GM12878 (cell line): ENCODE measurements at regions not wholly inside any gene's neighbourhood (a gene's known extent, or its start where the extent isn't known, plus 50 kb on each side); places are given as distances from the start of the nearest gene placed in this dataset.

Source experiments
- ATAC-seq: fragments of 200-7000 bp; cut with Tn5 transposase; 3 replicates; pipeline ENCODE4 v1.9.1; 2020; ENCODE audit warnings: mild to moderate bottlenecking, moderate library complexity
- BruUV-seq: library from RNA; stranded (reverse); fragments of 400-500 nt; replicated peaks from 2 replicates; lab custom pipeline; 2021; lab: Mats Ljungman, UMichigan
- CTCF ChIA-PET: fragments of 300-600 bp; sonication (Branson Sonifier 250); formaldehyde crosslinking; extraction: SDS; loops from one replicate; lab custom pipeline; 2021; ENCODE audit warnings: inconsistent platforms; lab: Yijun Ruan, JAX
- POLR2A ChIA-PET: fragments of 350-600 bp; formaldehyde crosslinking; extraction: SDS; loops from one replicate; lab custom pipeline; 2021; ENCODE audit warnings: inconsistent platforms; lab: Charles Lee
- RAD21 ChIA-PET: fragments of 300-600 bp; sonication (Branson Sonifier 250); formaldehyde crosslinking; loops from one replicate; lab custom pipeline; 2023; ENCODE audit warnings: antibody characterized with exemption; ENCODE audit not compliant: unreplicated experiment; lab: Charles Lee
- SMC1A ChIA-PET: fragments of 300-600 bp; sonication (Branson Sonifier 250); formaldehyde crosslinking; loops from one replicate; lab custom pipeline; 2023; ENCODE audit not compliant: unreplicated experiment, uncharacterized antibody; lab: Charles Lee
- DNase-seq: peaks from one replicate; pipeline ENCODE4 v3.0.0-alpha.2; 2011; ENCODE audit warnings: low read depth, low spot score
- FAIRE-seq: peaks from 3 replicates; lab custom pipeline; 2011; peaks lifted over from hg19 to GRCh38; lab: Jason Lieb, UNC
- H2AFZ ChIP-seq: 2 replicates; pipeline ENCODE4 v1.6.0; 2011; ENCODE audit warnings: low read depth, low read length, control low read depth; ENCODE audit not compliant: control insufficient read depth
- H3K27ac ChIP-seq: 2 replicates; pipeline ENCODE4 v1.5.1; 2011; ENCODE audit warnings: control low read depth; ENCODE audit not compliant: control insufficient read depth, insufficient read depth
- H3K27me3 ChIP-seq, 2 experiments: replicated peaks in 1 of 2; 2 replicates each; pipeline versions ENCODE4 v1.6.0 to v1.6.1; 2011; ENCODE audit warnings: low read length in 1 of 2; ENCODE audit not compliant: control insufficient read depth in 2 of 2, insufficient read depth in 2 of 2
- H3K36me3 ChIP-seq, 2 experiments: 2 replicates each; pipeline ENCODE4 v1.5.1; 2011; ENCODE audit warnings: low read length in 1 of 2; ENCODE audit not compliant: control insufficient read depth in 2 of 2, insufficient read depth in 2 of 2
- H3K4me1 ChIP-seq: 2 replicates; pipeline ENCODE4 v1.6.1; 2011; ENCODE audit warnings: mild to moderate bottlenecking, low read length, moderate library complexity, mixed read lengths; ENCODE audit not compliant: control insufficient read depth, insufficient read depth
- H3K4me2 ChIP-seq: 2 replicates; pipeline ENCODE4 v1.6.0; 2011; ENCODE audit warnings: control low read depth; ENCODE audit not compliant: control insufficient read depth, insufficient read depth
- H3K4me3 ChIP-seq: fragments of 200-600 bp; sonication (generic); 2 replicates; pipeline ENCODE4 v1.5.1; 2016
- H3K79me2 ChIP-seq: 2 replicates; pipeline ENCODE4 v1.6.0; 2011; ENCODE audit warnings: low read length; ENCODE audit not compliant: control insufficient read depth, insufficient read depth
- H3K9ac ChIP-seq: 2 replicates; pipeline ENCODE4 v1.8.0; 2011; ENCODE audit warnings: low read length, control low read depth, mixed read lengths; ENCODE audit not compliant: control insufficient read depth, insufficient read depth
- H3K9me3 ChIP-seq: replicated peaks from 3 replicates; pipeline ENCODE4 v1.5.1; 2011; ENCODE audit warnings: mild to moderate bottlenecking, low read length; ENCODE audit not compliant: control insufficient read depth, insufficient read depth
- H4K20me1 ChIP-seq: 2 replicates; pipeline ENCODE4 v1.6.0; 2011; ENCODE audit not compliant: control insufficient read depth, insufficient read depth
- CTCF ChIP-seq, 3 experiments: IDR thresholded peaks in 2 of 3; conservative IDR thresholded peaks in 1 of 3; 2 replicates each; pipeline ENCODE4 v1.5.1; 2011; ENCODE audit warnings: low read depth in 3 of 3, low read length in 3 of 3, mild to moderate bottlenecking in 3 of 3, control low read depth in 2 of 3, moderate library complexity in 2 of 3, inconsistent platforms in 1 of 3, mixed read lengths in 1 of 3; ENCODE audit not compliant: control insufficient read depth in 2 of 3, insufficient read depth in 1 of 3; ENCODE audit errors: extremely low read depth in 1 of 3
- ELK1 ChIP-seq: IDR thresholded peaks from 2 replicates; pipeline ENCODE4 v1.6.1; 2012; ENCODE audit warnings: low read depth, low read length, improper control_type of control experiment
- GABPA ChIP-seq: IDR thresholded peaks from 2 replicates; pipeline ENCODE4 v1.6.1; 2014; ENCODE audit warnings: antibody characterized with exemption, low read depth, mild to moderate bottlenecking, inconsistent platforms
- IRF3 ChIP-seq: fragments of 450-650 bp; IDR thresholded peaks from 2 replicates; pipeline ENCODE4 v1.6.1; 2014; ENCODE audit warnings: mild to moderate bottlenecking
- MYC ChIP-seq: IDR thresholded peaks from 2 replicates; pipeline ENCODE4 v1.6.1; 2011; ENCODE audit warnings: mild to moderate bottlenecking, low read length, moderate library complexity, inconsistent platforms; ENCODE audit not compliant: insufficient read depth, insufficient replicate concordance, insufficient read length, severe bottlenecking
- SMARCA5 ChIP-seq: fragments of 450-650 bp; IDR thresholded peaks from 2 replicates; pipeline ENCODE4 v1.6.1; 2017; ENCODE audit warnings: mild to moderate bottlenecking
- STAT3 ChIP-seq: IDR thresholded peaks from 2 replicates; pipeline ENCODE4 v1.6.1; 2011; ENCODE audit warnings: low read depth, low read length, improper control_type of control experiment
- TBL1XR1 ChIP-seq: IDR thresholded peaks from 2 replicates; pipeline ENCODE4 v1.6.1; 2012; ENCODE audit warnings: low read depth, low read length, improper control_type of control experiment
- WRNIP1 ChIP-seq: IDR thresholded peaks from 2 replicates; pipeline ENCODE4 v1.6.1; 2011; ENCODE audit warnings: low read depth, low read length, improper control_type of control experiment, borderline replicate concordance
- WGBS: methylation state at CpG from one replicate; pipeline ENCODE4 v1.1.6; 2016; ENCODE audit warnings: low lambda C conversion rate; ENCODE audit not compliant: insufficient replicate concordance, insufficient coverage; ENCODE audit errors: missing lambda C conversion rate; 5-methylcytosine and 5-hydroxymethylcytosine counted together
- in situ Hi-C: fragments of 300-500 bp; cut with MboI; formaldehyde crosslinking; loops from 9 replicates; pipeline ENCODE4 v1.14.3; 2018; ENCODE audit warnings: mixed read lengths
- intact Hi-C: fragments of 100-400 bp; cut with micrococcal nuclease; formaldehyde crosslinking; loops from one replicate; pipeline ENCODE4 v1.14.2; 2022; ENCODE audit not compliant: unreplicated experiment
- TF ChIP-seq, protein P1 (sequence below): IDR thresholded peaks from 2 replicates; pipeline ENCODE4 v1.6.1; 2011; ENCODE audit warnings: low read depth, low read length, improper control_type of control experiment, borderline replicate concordance

- CTCF ChIA-PET = interaction anchor here (1.2 to 1.7 kb wide), 2 partner anchors 217 to 364 kb away, joined by 3 read pairs; partner anchors contain the start of gene OLFML3
These were observed 168.6 kb downstream of the TRIM33 start for GRCh38 chr1:114342376-114342775.

More at GRCh38 chr1:114342376-114342775, 168.6 kb downstream of the TRIM33 start:
- Histone ChIP-seq H3K9ac (no peak overlapping the region), H3K79me2 (no peaks in the 10 kb centered on the region), H3K4me2 (no peak overlapping the region), H3K4me1 (peaks cover 6% of the 10 kb centered on the region; the same call in 1 of the 2 replicates), H3K36me3 (no peaks in the 10 kb centered on the region), H2AFZ (no peak overlapping the region), H3K27ac (no peak overlapping the region), H3K27me3 (peaks cover 0 to 2% of the 10 kb centered on the region in 2 experiments; a peak in 2 of 4 replicates), H3K4me3 (no peak overlapping the region), H4K20me1 (no peaks in the 10 kb centered on the region), H3K9me3 (no peaks in the 10 kb centered on the region)
- SMC1A ChIA-PET = no interaction called here
- ATAC-seq = no peak
- intact Hi-C loops = loop anchor here (10.0 kb wide), 1 partner anchor 82 kb away; no protein-coding TSS in a partner anchor
- FAIRE-seq = no peak
- POLR2A ChIA-PET = no interaction called here
- TF ChIP-seq GABPA = no peak
- TF ChIP-seq ELK1 = no peak
- TF ChIP-seq, protein P1, sequence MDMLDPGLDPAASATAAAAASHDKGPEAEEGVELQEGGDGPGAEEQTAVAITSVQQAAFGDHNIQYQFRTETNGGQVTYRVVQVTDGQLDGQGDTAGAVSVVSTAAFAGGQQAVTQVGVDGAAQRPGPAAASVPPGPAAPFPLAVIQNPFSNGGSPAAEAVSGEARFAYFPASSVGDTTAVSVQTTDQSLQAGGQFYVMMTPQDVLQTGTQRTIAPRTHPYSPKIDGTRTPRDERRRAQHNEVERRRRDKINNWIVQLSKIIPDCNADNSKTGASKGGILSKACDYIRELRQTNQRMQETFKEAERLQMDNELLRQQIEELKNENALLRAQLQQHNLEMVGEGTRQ = no peak
- no peak for TF ChIP-seq MYC
- TF ChIP-seq IRF3 = no peak
- TF ChIP-seq WRNIP1 = no peak
- TF ChIP-seq TBL1XR1 = no peak
- no peak for TF ChIP-seq STAT3
- no peak for TF ChIP-seq CTCF (IDR thresholded peaks at IDR 0.05 in 2 of 3, conservative IDR thresholded peaks at IDR 0.05 in 1 of 3; ENCODE audit: control insufficient read depth in 2 of 3, extremely low read depth in 1 of 3, insufficient read depth in 1 of 3, low read depth in 3 of 3, low read length in 3 of 3)
- no peak for TF ChIP-seq SMARCA5
- in situ Hi-C loops = loop anchor here (10.0 kb wide), 2 partner anchors 332 to 712 kb away; partner anchors contain the start of gene DENND2C
- 15% methylated on average over 3 of the region's 3 CpGs for WGBS
- DNase-seq = no peak
- RAD21 ChIA-PET = interaction anchor here (1.1 kb wide), 1 partner anchor 59 kb away, joined by 4 read pairs; no protein-coding TSS in a partner anchor
- no TSS peak for BruUV-seq
